ENCODE measurements at regions not wholly inside any gene's neighbourhood (a gene's known extent, or its start where the extent isn't known, plus 50 kb on each side); places are given as distances from the start of the nearest gene placed in this dataset.
"Not testable (repeated sequence)": the region's sequence is repeated elsewhere in the genome, so short reads cannot be mapped to it uniquely, and the experiment has no call there.

DNA sequence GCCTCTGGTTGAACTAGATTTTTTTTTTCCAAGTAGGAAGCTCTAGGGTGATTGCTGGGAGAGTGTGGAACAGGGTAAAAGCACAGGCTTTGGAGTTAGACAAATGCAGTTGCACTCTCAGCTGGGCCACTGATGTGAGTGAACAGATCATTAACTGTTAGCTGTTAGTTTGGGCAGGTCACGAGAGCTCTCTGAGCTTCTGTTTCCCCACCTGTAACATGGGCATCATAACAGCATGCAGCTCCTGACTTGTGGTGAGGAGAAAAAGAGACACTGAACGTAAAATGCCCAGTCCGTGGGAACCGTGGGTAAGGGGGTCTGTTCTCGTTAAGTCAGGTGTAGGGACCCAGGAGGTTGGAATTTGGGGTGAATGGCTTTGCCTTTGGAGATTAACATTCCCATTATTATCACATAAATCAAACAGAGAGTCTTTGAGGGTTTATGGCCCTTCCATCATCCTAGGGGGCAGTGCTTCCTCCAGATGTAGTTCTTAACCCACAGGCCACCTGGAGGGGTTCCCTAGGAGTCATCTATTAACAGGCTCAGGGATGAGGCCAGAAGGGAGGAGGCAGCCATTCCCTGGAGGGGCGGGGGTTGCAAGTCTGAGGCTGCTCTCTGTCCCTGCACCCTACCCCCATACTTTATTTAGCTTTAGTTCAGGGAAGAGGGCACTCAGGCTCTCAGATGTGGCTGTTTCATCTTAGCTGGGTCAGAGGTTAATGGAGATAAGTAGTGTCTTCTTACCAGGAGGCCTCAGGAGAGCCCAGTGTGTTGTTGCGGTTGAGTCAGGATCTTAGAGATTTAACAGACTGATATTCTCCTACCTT is 135.2 kb downstream of the DACT1 start:
- Mint-ChIP-seq H3K4me3 (no peak overlapping the region), H3K4me1 (no peaks in the 10 kb centered on the region), H3K27ac (no peak overlapping the region), H3K27me3 (no peaks in the 10 kb centered on the region), H3K9me3 (ENCODE audit: insufficient read depth) (no peaks in the 10 kb centered on the region)
- Histone ChIP-seq H3K79me2 (ENCODE audit: control insufficient read depth, insufficient read depth, low read length) (no peaks in the 10 kb centered on the region), H3K4me2 (replicated peaks; ENCODE audit: low read depth, low read length, poor library complexity, severe bottlenecking) (no peak overlapping the region), H4K20me1 (ENCODE audit: control insufficient read depth, insufficient read depth, low read length, poor library complexity, severe bottlenecking) (no peaks in the 10 kb centered on the region), H3K27me3 (replicated peaks in 1 of 4; ENCODE audit: control extremely low read depth in 1 of 4, control insufficient read depth in 3 of 4, insufficient read depth in 4 of 4, low read length in 3 of 4) (no peaks in the 10 kb centered on the region), H3K9me3 (ENCODE audit: control extremely low read depth in 1 of 3, control insufficient read depth in 2 of 3, insufficient read depth in 1 of 3, low read length in 2 of 3) (no peaks in the 10 kb centered on the region), H2AFZ (ENCODE audit: insufficient read depth, low read depth, low read length, poor library complexity, severe bottlenecking) (no peak overlapping the region), H3K36me3 (replicated peaks in 1 of 2; ENCODE audit: control extremely low read depth in 1 of 2, control insufficient read depth in 1 of 2, extremely low read depth in 1 of 2, insufficient read depth in 2 of 2, low read length in 1 of 2) (no peaks in the 10 kb centered on the region), H3K9ac (ENCODE audit: low read length) (no peak overlapping the region), H3K4me1 (ENCODE audit: control insufficient read depth in 2 of 2, insufficient read depth in 2 of 2, low read length in 2 of 2) (no peaks in the 10 kb centered on the region), H3K4me3 (ENCODE audit: control extremely low read depth in 1 of 5, extremely low read depth in 1 of 5, insufficient read depth in 1 of 5, low read depth in 2 of 5, low read length in 4 of 5) (no peak overlapping the region), H3K27ac (ENCODE audit: low read length in 2 of 2) (no peak overlapping the region)
- POLR2A ChIA-PET = no interaction called here
- intact Hi-C loops (cut with micrococcal nuclease) = no loop called here
- CTCF ChIA-PET = no interaction called here
- DNase-seq = no peak
- no peak for ATAC-seq (ENCODE audit: low read depth)
- 61% methylated on average over 2 of the region's 7 CpGs for WGBS (ENCODE audit: insufficient coverage)
- TF ChIP-seq EZH2 (IDR thresholded peaks at IDR 0.05; ENCODE audit: borderline replicate concordance, insufficient read depth, low read depth, low read length, poor library complexity, severe bottlenecking) (no peak), CTCF (IDR thresholded peaks at IDR 0.05) (no peak)

- no peak overlapping the region for H3K9ac ChIP-seq (ENCODE audit: low read length)
- H3K27me3 ChIP-seq (replicated peaks in 1 of 4; ENCODE audit: control extremely low read depth in 1 of 4, control insufficient read depth in 3 of 4, insufficient read depth in 4 of 4, low read length in 3 of 4) = no peaks in the 10 kb centered on the region
- TF ChIP-seq EZH2 (IDR thresholded peaks at IDR 0.05; ENCODE audit: borderline replicate concordance, insufficient read depth, low read depth, low read length, poor library complexity, severe bottlenecking) = no peak
- TF ChIP-seq CTCF (IDR thresholded peaks at IDR 0.05) = no peak
- Mint-ChIP-seq H3K9me3 (ENCODE audit: insufficient read depth) (no peaks in the 10 kb centered on the region), H3K27me3 (no peaks in the 10 kb centered on the region), H3K4me1 (no peaks in the 10 kb centered on the region), H3K4me3 (no peak overlapping the region), H3K27ac (no peak overlapping the region)
- WGBS (ENCODE audit: insufficient coverage) = 88% methylated on average over 1 of the region's 1 CpG
- H3K79me2 ChIP-seq (ENCODE audit: control insufficient read depth, insufficient read depth, low read length) = no peaks in the 10 kb centered on the region
- no peak overlapping the region for H3K4me2 ChIP-seq (replicated peaks; ENCODE audit: low read depth, low read length, poor library complexity, severe bottlenecking)
- H4K20me1 ChIP-seq (ENCODE audit: control insufficient read depth, insufficient read depth, low read length, poor library complexity, severe bottlenecking) = no peaks in the 10 kb centered on the region
- no peaks in the 10 kb centered on the region for H3K36me3 ChIP-seq (replicated peaks in 1 of 2; ENCODE audit: control extremely low read depth in 1 of 2, control insufficient read depth in 1 of 2, extremely low read depth in 1 of 2, insufficient read depth in 2 of 2, low read length in 1 of 2)
- H3K4me1 ChIP-seq (ENCODE audit: control insufficient read depth in 2 of 2, insufficient read depth in 2 of 2, low read length in 2 of 2) = no peaks in the 10 kb centered on the region
- POLR2A ChIA-PET = no interaction called here
- CTCF ChIA-PET = no interaction called here
- intact Hi-C loops (cut with micrococcal nuclease) = no loop called here
- no peak overlapping the region for H2AFZ ChIP-seq (ENCODE audit: insufficient read depth, low read depth, low read length, poor library complexity, severe bottlenecking)
- no peak for ATAC-seq (ENCODE audit: low read depth)
- H3K4me3 ChIP-seq (ENCODE audit: control extremely low read depth in 1 of 5, extremely low read depth in 1 of 5, insufficient read depth in 1 of 5, low read depth in 2 of 5, low read length in 4 of 5) = no peak overlapping the region
- DNase-seq = no peak
- H3K9me3 ChIP-seq (ENCODE audit: control extremely low read depth in 1 of 3, control insufficient read depth in 2 of 3, insufficient read depth in 1 of 3, low read length in 2 of 3) = no peaks in the 10 kb centered on the region
- H3K27ac ChIP-seq (ENCODE audit: low read length in 2 of 2) = no peak overlapping the region
Observed at GRCh38 chr14:58774531-58774930, 136.8 kb downstream of the DACT1 start.

GRCh38 chr14:58775130-58775529 is 137.4 kb downstream of the DACT1 start:
- H2AFZ ChIP-seq (ENCODE audit: insufficient read depth, low read depth, low read length, poor library complexity, severe bottlenecking); POLR2A ChIA-PET; ATAC-seq (ENCODE audit: low read depth); H3K36me3 ChIP-seq (replicated peaks in 1 of 2; ENCODE audit: control extremely low read depth in 1 of 2, control insufficient read depth in 1 of 2, extremely low read depth in 1 of 2, insufficient read depth in 2 of 2, low read length in 1 of 2); H3K27me3 Mint-ChIP-seq; H3K27ac Mint-ChIP-seq; H3K4me2 ChIP-seq (replicated peaks; ENCODE audit: low read depth, low read length, poor library complexity, severe bottlenecking); H3K9me3 Mint-ChIP-seq (ENCODE audit: insufficient read depth); H3K4me1 ChIP-seq (ENCODE audit: control insufficient read depth in 2 of 2, insufficient read depth in 2 of 2, low read length in 2 of 2); CTCF ChIA-PET; H3K4me1 Mint-ChIP-seq; intact Hi-C loops (cut with micrococcal nuclease); H3K27ac ChIP-seq (ENCODE audit: low read length in 2 of 2); H3K4me3 Mint-ChIP-seq; H3K27me3 ChIP-seq (replicated peaks in 1 of 4; ENCODE audit: control extremely low read depth in 1 of 4, control insufficient read depth in 3 of 4, insufficient read depth in 4 of 4, low read length in 3 of 4); H4K20me1 ChIP-seq (ENCODE audit: control insufficient read depth, insufficient read depth, low read length, poor library complexity, severe bottlenecking); H3K9me3 ChIP-seq (ENCODE audit: control extremely low read depth in 1 of 3, control insufficient read depth in 2 of 3, insufficient read depth in 1 of 3, low read length in 2 of 3); DNase-seq; H3K9ac ChIP-seq (ENCODE audit: low read length); H3K4me3 ChIP-seq (ENCODE audit: control extremely low read depth in 1 of 5, extremely low read depth in 1 of 5, insufficient read depth in 1 of 5, low read depth in 2 of 5, low read length in 4 of 5); H3K79me2 ChIP-seq (ENCODE audit: control insufficient read depth, insufficient read depth, low read length): not testable (repeated sequence)
- whole genome bisulfite sequencing (ENCODE audit: insufficient coverage) = 87% methylated on average over 4 of the region's 4 CpGs

Measured in B cell (primary cell).